ENCODE measurements at regions not wholly inside any gene's neighbourhood (a gene's known extent, or its start where the extent isn't known, plus 50 kb on each side); places are given as distances from the start of the nearest gene placed in this dataset.

DNA sequence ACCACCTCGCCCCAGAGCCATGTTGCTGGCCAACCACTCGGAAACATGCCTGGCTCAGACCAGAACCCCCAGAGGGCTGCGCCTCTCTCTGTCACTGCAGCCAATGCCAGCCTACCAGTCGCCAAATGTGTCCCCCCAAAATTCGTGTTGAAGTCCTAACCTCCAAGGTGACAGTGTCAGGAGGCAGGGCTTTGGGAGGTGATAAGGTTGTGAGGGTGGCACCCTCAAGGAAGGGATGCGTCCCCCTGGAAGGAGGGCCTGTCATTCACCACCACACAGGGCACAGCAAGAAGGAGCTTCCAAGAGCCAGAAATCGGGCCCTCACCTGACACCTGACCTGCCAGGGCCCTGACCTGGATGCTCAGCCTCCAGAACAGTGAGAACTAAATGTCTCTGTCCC is 291.9 kb upstream of the SALL3 start:
- no peak for FAIRE-seq

GRCh38 chr18:78688249-78688648 is 291.4 kb upstream of the SALL3 start:
- no peak for FAIRE-seq

DNA sequence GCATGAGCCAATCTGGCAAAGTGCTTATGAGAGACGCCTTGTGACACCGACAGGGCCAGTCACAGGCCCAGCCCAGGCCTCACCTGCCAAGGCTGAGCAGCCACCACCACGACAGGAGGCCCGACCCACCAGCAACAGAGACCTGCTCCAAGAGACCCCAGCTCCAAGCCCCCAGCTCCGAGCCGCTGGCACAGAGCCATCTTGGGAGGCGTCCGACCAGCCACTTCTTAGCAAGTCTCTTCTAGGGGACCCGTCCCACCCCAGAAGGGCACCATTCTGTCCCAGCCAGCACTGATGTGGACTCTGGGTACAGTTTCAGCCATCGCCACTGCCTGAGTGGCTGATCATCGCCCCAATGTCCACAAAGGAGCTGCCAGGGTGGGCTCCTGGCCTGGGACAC is 290.7 kb upstream of the SALL3 start:
- FAIRE-seq: no peak

DNA sequence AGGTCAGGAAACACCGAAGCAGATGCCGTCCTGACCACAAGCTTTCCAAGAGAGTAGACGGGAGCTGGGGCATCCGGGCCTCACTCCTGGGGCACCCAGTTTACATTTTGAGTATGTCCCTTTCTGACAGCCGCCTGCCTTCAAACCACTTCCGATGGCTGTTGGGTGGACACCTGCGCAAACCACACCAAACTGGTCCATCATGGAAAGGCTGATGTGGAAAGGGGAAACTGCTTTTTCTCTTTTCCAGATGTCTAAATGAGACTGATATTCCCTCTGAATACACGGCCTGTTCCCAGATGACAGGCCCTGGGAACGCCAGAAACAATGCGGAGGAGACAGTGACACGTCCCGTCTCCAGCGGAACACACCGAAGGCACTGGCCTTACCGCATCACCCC is 290.0 kb upstream of the SALL3 start:
- no peak for FAIRE-seq

DNA sequence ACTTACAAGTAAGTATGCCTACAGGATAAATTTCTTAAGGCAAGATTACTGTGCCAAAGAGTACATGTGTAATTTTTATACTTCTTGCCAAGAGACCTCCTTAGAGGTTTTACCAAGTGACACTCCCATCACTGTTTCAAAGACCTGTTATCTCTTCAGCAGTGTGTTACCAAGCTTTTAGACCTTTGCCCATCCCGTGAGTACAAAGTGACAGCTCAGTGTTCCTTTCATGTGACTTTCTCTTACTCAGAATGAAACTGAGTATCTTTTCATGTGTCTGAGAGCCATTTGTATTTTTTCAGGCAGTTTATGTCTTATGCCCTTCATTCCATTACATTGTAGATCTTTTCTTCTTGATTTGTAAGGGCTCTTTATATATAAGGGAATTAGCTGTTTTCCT is 287.5 kb upstream of the SALL3 start:
- no peak for FAIRE-seq

- no peak for FAIRE-seq
These were observed 286.2 kb upstream of the SALL3 start for GRCh38 chr18:78693429-78693828.

GRCh38 chr18:78696698-78697435 is 282.8 kb upstream of the SALL3 start:
- FAIRE-seq: no peak

DNA sequence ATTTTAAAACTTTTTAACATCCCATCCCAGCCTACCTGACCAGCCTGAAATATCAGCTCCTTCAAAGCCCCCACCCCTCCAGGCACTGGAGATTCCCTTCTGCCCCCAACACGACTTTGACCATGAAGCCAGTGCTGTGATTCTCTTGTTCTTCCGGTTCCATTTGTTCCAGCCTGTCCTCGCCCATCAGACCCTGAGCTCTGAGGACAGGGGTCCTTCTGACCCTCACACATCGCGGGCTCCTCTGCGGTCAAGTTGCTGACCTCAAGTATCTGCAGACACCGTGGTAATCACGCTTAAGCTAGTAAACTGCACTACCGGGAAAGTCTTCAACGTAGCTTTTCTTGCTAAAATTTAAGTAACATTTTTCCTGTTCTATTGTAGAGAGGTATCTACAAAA is 282.2 kb upstream of the SALL3 start:
- no peak for FAIRE-seq

DNA sequence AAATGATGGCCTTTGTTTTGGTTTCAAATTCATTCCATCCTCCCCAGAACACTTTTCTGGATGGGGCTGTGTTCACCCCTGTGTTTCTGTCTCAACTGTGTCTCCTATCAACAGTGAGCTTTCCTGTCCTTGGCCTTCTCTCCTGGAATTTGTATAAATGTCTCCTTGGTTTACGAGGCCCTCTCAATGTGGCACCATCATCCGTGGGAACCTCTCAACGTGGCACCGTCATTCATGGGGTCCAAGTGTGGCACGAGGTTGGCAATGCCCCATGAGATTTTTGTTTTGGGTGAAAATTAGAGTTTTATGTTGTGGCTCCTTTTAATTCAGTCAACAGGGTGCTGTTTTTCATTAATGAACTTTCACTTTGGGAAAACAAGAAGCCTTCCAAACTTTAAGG is 280.7 kb upstream of the SALL3 start:
- no peak for FAIRE-seq

- FAIRE-seq: no peak
These were observed 280.1 kb upstream of the SALL3 start for GRCh38 chr18:78699499-78699898.

- FAIRE-seq: no peak
These were observed 277.7 kb upstream of the SALL3 start for GRCh38 chr18:78701771-78702396.

DNA sequence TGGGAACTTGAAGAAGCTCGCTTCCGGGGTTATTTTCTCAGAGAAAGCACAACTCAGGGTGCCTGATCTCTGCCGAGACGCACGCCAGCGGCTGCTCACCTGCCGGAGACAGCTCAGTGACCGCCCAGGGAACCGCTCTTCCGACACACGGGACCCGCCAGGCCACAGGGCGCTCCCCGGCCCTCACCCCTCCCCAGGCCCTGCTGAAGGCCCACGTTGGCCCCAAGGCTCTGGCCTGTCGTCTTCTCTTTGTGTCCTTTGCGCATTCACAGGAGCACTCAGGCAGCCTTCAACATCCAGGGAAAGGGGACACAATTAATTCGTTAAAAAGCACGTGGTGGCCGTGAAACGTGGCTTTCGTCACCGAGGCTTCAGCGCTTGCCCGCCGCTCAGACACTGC is 276.3 kb upstream of the SALL3 start:
- FAIRE-seq: no peak

DNA sequence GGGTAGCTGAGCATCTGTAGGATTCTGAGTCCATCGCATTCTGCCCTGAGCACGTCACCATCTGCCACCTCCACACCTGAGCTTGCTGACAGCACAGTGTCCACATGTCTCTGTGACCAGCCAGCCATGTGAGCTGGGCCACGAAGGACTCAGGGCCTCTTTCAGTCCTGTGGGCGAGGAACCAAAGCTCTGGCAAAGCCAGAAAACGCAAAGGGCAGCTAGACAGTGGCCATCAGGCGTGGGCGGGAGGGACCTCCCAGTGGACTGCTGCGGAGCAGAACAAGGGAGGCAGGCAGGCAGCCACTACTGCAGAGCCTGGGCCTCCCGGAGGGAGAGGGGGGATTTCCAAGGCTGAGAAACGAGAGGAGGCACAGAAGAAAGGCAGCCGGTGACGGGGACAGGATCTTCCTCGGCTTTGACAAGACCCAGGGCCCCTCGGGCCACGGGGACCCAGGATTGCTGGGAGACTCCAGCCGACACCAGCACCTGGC is 274.6 kb upstream of the SALL3 start:
- no peak for FAIRE-seq

DNA sequence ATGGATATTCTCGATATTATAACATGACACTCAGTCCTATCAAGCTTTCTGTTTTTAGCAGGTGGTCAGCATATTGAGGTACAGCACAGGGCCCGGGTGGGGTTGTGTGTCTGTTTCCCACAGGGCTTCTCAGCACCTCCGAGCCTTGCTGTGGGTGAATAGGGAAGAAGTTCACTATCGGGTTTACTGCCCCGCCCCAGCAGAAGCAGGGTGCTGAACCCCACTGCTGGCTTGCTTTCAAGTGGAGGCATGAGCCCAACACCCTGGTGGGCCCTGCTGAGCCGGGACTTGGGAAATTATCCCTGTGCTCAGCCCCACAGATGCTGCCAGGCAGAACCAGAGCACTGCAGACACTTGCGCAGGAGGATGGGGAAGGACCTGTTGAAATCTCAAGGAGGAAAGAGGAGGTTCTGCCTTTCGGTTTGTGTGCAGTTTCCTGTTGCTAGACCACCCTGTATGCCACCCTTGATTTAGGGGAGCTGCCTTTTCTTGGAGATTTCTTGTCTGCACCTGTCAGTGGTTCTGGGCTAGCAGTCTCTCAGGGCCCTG is 270.3 kb upstream of the SALL3 start:
- no peak for FAIRE-seq

- FAIRE-seq: no peak
These were observed 268.3 kb upstream of the SALL3 start for GRCh38 chr18:78711316-78711715.

DNA sequence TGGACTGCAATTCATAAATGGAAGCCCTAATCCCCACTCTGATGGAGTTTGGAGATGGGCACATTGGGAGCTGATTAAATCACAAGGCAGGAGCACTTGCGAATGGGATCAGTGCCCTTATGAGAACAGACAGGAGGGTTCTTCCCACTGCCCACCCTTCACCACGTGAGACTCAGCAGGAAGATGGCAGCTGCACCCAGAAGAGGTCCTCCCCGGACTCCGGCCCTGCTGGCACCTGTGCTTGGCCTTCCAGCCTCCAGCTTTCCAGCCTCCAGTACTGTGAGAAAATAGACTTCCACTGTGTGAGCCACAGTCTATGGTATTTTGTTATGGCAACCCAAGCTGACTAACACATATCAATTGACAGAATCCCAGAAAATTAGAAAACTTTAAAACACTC is 267.6 kb upstream of the SALL3 start:
- FAIRE-seq: no peak

- no peak for FAIRE-seq
These were observed 266.5 kb upstream of the SALL3 start for GRCh38 chr18:78713069-78713468.

DNA sequence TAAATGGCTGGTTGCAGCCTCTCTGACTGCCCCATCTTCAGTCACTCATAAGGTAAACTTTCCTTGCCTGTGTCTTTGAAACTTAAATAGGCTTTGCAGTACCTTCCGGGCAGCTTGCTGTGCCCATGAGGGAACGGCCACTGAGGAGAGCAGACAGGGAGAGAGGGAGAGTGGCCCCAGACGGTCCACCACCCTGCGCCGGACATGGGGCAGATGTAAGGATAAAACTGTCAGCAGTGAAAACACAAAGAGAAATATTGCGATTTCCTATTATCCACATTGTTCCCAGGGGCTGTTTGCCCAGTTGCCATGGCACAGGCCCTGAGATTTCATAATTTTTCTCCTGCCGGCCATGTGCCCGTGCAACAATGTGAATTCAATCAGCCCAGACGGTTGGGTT is 265.9 kb upstream of the SALL3 start:
- FAIRE-seq: no peak

- no peak for FAIRE-seq
These were observed 263.6 kb upstream of the SALL3 start for GRCh38 chr18:78716022-78716421.

DNA sequence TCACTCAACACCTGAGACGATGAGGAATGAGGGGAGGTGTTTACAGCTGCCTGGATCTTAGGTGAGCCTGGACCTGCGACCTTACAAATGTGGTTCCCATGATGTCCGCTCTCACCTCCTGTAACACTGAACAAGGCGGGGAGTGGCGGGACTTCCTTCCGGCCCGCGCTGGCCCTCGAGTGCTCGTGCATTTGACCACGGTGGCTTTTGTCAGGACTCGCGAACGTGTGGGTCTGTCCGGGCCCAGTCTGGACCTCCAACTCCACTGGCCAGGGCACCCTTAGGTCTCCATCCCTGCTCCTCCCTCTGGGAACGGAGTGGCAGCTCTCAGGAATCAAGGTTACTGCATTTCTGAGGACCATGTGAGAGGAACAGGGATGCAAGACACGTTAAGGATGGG is 263.0 kb upstream of the SALL3 start:
- no peak for FAIRE-seq

GRCh38 chr18:78717051-78717765 is 262.4 kb upstream of the SALL3 start:
- FAIRE-seq: no peak

- FAIRE-seq: no peak
These were observed 261.9 kb upstream of the SALL3 start for GRCh38 chr18:78717766-78718150.

DNA sequence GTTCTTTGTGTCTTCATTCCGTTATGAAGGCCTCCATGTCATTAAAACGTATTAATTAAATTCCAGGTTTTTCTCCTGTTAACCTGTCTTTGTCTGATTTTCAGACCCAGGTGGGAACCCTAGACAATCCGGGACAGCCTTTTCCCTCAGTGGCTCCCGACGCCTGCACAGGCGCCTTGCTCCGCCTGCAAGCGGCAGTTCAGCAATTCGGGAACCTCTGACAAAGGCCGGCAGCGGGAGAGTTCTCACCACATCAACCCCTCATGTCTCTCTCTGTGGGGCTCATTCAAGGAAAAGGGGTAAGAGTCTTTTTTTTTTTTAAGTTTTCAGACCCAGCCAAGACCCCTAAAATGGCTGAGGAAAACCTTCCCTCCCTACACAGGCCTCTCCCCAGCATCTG is 259.8 kb upstream of the SALL3 start:
- no peak for FAIRE-seq
